DOHH2 (cell line): ENCODE measurements at regions not wholly inside any gene's neighbourhood (a gene's known extent, or its start where the extent isn't known, plus 50 kb on each side); places are given as distances from the start of the nearest gene placed in this dataset.

Experiments used
- CTCF ChIP-seq: fragments of 200-600 bp; sonication (generic); IDR thresholded peaks from one replicate; pipeline ENCODE4 v1.5.1; 2014; ENCODE audit warnings: antibody characterized with exemption, mild to moderate bottlenecking, low read depth, low read length; ENCODE audit not compliant: poor library complexity, severe bottlenecking
- EZH2phosphoT487 ChIP-seq: fragments of 200-600 bp; sonication (generic); IDR thresholded peaks from 2 replicates; pipeline ENCODE4 v1.6.1; 2017; ENCODE audit warnings: borderline replicate concordance, mild to moderate bottlenecking, antibody characterized with exemption, low read length, moderate library complexity, mixed read lengths

GRCh38 chr12:65754744-65755595 lies 69.3 kb upstream of the HMGA2 start:
- TF ChIP-seq CTCF (no peak), EZH2phosphoT487 (no peak)
